ENCODE measurements at regions not wholly inside any gene's neighbourhood (a gene's known extent, or its start where the extent isn't known, plus 50 kb on each side); places are given as distances from the start of the nearest gene placed in this dataset.

DNA sequence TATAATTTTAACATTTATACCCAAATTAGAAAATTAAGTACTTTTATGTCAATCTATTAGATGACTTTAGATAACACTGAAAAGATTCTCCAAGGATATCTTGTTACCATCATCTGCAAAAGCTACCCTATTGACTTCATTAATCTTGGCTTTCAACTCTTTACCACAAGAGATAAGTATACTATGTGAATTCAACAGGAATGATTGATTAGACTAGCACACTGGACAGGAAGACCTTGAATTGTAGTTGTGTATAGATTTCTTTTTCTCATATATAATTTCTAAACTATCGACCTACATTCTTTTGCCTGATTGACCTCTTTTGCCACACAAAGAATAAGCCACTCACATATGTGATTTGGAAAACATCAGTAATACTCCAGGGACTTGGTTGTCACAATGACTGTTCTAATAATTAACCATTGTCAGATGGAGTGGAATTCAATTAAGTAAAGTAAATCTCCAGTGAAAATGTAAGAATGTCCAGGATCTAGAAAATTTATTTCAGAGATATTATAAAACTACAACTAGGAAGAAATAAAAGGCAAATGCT lies 1132.0 kb downstream of the SORCS1 start:
- TF ChIP-seq CTCF (conservative IDR thresholded peaks at IDR 0.05; ENCODE audit: low read depth in 2 of 2) (no peak), EZH2 (IDR thresholded peaks at IDR 0.05; ENCODE audit: low read depth, unreplicated experiment) (no peak), REST (IDR thresholded peaks at IDR 0.05; ENCODE audit: unreplicated experiment) (no peak), CREB1 (CRISPR knock-in tag; IDR thresholded peaks at IDR 0.05; ENCODE audit: low read depth) (no peak), ZNF114 (CRISPR knock-in tag; IDR thresholded peaks at IDR 0.05) (no peak), POLR2AphosphoS5 (IDR thresholded peaks at IDR 0.05; ENCODE audit: low read depth) (no peak), JUNB (IDR thresholded peaks at IDR 0.05; ENCODE audit: unreplicated experiment) (no peak), ETS1 (IDR thresholded peaks at IDR 0.05) (no peak), EZH2phosphoT487 (IDR thresholded peaks at IDR 0.05; ENCODE audit: unreplicated experiment) (no peak), NANOG (IDR thresholded peaks at IDR 0.05; ENCODE audit: borderline replicate concordance) (no peak), ZNF462 (CRISPR knock-in tag; IDR thresholded peaks at IDR 0.05) (no peak), ZNF331 (CRISPR knock-in tag; IDR thresholded peaks at IDR 0.05; ENCODE audit: low read depth) (no peak), STAT1 (IDR thresholded peaks at IDR 0.05; ENCODE audit: unreplicated experiment) (no peak)

All from GM23338 (cell line).